ENCODE measurements at regions not wholly inside any gene's neighbourhood (a gene's known extent, or its start where the extent isn't known, plus 50 kb on each side); places are given as distances from the start of the nearest gene placed in this dataset.

DNA sequence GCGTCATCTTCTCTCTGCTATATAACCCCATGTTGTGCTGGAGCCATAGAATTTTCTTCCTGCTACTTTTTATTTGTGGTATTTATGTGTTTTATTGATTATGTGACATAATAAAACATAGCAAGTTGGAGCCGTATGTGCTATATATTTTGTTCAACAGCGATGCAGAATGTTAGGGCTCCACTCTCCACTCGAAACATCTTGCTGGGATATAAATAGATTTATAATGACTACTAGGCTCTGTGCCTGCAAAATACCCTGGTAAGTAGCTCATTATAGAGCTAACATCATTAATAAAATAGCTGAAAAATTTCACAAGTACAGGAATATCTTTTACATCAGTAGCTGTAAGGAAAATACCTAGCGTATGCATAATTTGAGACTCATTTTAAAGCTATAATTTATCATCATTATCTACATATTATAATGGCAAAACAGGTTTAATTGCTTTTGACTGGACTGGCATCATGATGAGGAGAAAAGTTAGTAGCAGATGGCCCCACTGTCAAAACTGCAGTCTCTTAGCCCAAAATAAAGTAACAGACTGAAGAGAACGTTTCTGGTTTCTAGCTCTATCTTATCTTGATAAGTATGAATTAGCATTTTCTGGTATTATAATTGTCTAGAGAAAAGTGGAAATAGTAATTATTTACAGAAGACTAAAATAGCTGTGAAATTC lies 263.0 kb downstream of the NEDD1 start:
- TF ChIP-seq, protein P1, sequence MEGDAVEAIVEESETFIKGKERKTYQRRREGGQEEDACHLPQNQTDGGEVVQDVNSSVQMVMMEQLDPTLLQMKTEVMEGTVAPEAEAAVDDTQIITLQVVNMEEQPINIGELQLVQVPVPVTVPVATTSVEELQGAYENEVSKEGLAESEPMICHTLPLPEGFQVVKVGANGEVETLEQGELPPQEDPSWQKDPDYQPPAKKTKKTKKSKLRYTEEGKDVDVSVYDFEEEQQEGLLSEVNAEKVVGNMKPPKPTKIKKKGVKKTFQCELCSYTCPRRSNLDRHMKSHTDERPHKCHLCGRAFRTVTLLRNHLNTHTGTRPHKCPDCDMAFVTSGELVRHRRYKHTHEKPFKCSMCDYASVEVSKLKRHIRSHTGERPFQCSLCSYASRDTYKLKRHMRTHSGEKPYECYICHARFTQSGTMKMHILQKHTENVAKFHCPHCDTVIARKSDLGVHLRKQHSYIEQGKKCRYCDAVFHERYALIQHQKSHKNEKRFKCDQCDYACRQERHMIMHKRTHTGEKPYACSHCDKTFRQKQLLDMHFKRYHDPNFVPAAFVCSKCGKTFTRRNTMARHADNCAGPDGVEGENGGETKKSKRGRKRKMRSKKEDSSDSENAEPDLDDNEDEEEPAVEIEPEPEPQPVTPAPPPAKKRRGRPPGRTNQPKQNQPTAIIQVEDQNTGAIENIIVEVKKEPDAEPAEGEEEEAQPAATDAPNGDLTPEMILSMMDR (IDR thresholded peaks at IDR 0.05; ENCODE audit: borderline replicate concordance, extremely low read depth, insufficient read depth), result no peak
- Histone ChIP-seq H3K4me3 (ENCODE audit: low read length in 3 of 3) (no peak overlapping the region), H3K27ac (ENCODE audit: low read depth in 2 of 2, low read length in 2 of 2) (no peak overlapping the region), H3K4me1 (ENCODE audit: control insufficient read depth in 2 of 3, insufficient read depth in 2 of 3, low read depth in 1 of 3, low read length in 3 of 3) (no peaks in the 10 kb centered on the region), H3K36me3 (ENCODE audit: control insufficient read depth in 2 of 3, insufficient read depth in 3 of 3, low read length in 3 of 3) (no peaks in the 10 kb centered on the region), H3K27me3 (ENCODE audit: control insufficient read depth, insufficient read depth, low read length) (no peaks in the 10 kb centered on the region), H3K9me3 (ENCODE audit: control insufficient read depth in 2 of 3, insufficient read depth in 1 of 3, low read length in 3 of 3) (no peaks in the 10 kb centered on the region), H3K9ac (ENCODE audit: low read length in 3 of 3) (no peak overlapping the region)
- intact Hi-C loops (cut with DNase I), result no loop called here
- no peak for DNase-seq
- FAIRE-seq, result no peak

DNA sequence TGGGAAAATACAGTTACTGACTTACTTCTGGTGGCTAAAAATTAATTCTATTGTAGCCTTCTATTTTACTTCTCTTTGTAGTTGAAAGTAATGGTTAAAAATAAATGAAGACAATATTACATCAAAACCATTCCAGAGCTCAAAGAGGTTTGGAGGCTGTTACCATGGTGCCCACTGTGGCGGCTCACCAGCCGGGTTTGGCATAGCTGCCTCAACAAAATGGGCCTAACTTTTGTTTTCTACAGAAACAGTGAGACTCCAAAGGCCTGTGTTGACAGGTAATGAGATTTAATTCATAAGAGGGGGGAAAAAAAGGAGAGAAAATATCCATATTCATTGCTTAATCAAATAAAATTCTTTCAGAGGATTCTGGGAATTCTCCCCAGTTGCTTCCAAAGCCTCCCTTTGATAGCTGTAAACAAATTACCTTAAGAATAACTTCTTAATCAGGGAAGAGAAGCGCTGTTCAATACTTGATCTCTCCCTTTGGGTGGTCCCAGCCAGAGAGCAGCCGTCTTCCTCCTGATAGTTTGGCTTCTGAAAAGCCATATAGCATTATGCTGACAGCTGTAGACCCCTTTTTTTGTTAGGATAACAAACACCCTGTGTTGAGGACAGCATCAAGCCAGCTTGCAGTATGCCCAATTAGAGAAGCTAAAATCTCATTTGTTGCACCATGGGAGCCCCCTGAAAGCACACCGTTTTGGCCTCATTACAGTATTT lies 266.8 kb downstream of the NEDD1 start:
- no peak overlapping the region for H3K9ac ChIP-seq (ENCODE audit: low read length in 3 of 3)
- intact Hi-C loops (cut with DNase I), result no loop called here
- H3K4me1 ChIP-seq (ENCODE audit: control insufficient read depth in 2 of 3, insufficient read depth in 2 of 3, low read depth in 1 of 3, low read length in 3 of 3), result no peaks in the 10 kb centered on the region
- TF ChIP-seq, protein P1 (IDR thresholded peaks at IDR 0.05; ENCODE audit: borderline replicate concordance, extremely low read depth, insufficient read depth), result no peak
- H3K4me3 ChIP-seq (ENCODE audit: low read length in 3 of 3), result no peak overlapping the region
- DNase-seq, result no peak
- H3K36me3 ChIP-seq (ENCODE audit: control insufficient read depth in 2 of 3, insufficient read depth in 3 of 3, low read length in 3 of 3), result no peaks in the 10 kb centered on the region
- H3K9me3 ChIP-seq (ENCODE audit: control insufficient read depth in 2 of 3, insufficient read depth in 1 of 3, low read length in 3 of 3), result no peaks in the 10 kb centered on the region
- no peak overlapping the region for H3K27ac ChIP-seq (ENCODE audit: low read depth in 2 of 2, low read length in 2 of 2)
- no peaks in the 10 kb centered on the region for H3K27me3 ChIP-seq (ENCODE audit: control insufficient read depth, insufficient read depth, low read length)
- no peak for FAIRE-seq

DNA sequence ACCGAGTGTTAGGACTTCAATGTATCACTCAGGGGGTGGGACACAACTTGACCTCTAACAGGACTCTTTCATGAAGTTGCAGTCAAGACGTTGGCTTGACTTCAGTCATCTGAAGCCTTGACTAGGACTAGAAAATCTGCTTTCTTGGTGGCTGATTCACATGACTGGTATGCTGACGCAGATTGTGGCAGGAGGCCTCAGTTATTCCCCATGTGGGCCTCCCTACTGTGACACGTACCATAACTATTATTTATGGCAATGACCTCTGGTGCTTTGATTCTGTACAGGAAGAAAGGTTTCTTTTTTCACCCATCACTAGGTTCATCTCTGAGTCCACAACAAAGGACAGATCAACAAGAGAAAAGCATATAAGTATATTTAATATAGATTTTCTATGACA lies 270.4 kb downstream of the NEDD1 start:
- H3K27me3 ChIP-seq (ENCODE audit: control insufficient read depth, insufficient read depth, low read length), result no peaks in the 10 kb centered on the region
- TF ChIP-seq, protein P1 (IDR thresholded peaks at IDR 0.05; ENCODE audit: borderline replicate concordance, extremely low read depth, insufficient read depth), result no peak
- no peaks in the 10 kb centered on the region for H3K9me3 ChIP-seq (ENCODE audit: control insufficient read depth in 2 of 3, insufficient read depth in 1 of 3, low read length in 3 of 3)
- peak in 1 of 5 donors; percentile 18 for DNase-seq
- no peak overlapping the region for H3K4me3 ChIP-seq (ENCODE audit: low read length in 3 of 3)
- H3K27ac ChIP-seq (ENCODE audit: low read depth in 2 of 2, low read length in 2 of 2), result no peak overlapping the region
- no peaks in the 10 kb centered on the region for H3K4me1 ChIP-seq (ENCODE audit: control insufficient read depth in 2 of 3, insufficient read depth in 2 of 3, low read depth in 1 of 3, low read length in 3 of 3)
- no peak overlapping the region for H3K9ac ChIP-seq (ENCODE audit: low read length in 3 of 3)
- intact Hi-C loops (cut with DNase I), result no loop called here
- H3K36me3 ChIP-seq (ENCODE audit: control insufficient read depth in 2 of 3, insufficient read depth in 3 of 3, low read length in 3 of 3), result no peaks in the 10 kb centered on the region
- FAIRE-seq, result no peak

All from kidney (tissue), 13 donors.